Stimulated activated CD8-positive, alpha-beta memory T cell treated with anti-CD3 and anti-CD28 coated beads, Interleukin-7, amount 100 ng/mL, for 4 hours (primary cell): ENCODE measurements at regions not wholly inside any gene's neighbourhood (a gene's known extent, or its start where the extent isn't known, plus 50 kb on each side); places are given as distances from the start of the nearest gene placed in this dataset.
"Not testable (repeated sequence)": the region's sequence is repeated elsewhere in the genome, so short reads cannot be mapped to it uniquely, and the experiment has no call there.

ENCODE experiments used
- DNase-seq, 2 donors: peaks; one replicate each; pipeline ENCODE4 v3.0.0-alpha.2; 2020; ENCODE audit warnings: low read depth in 2 of 2

GRCh38 chr3:194879991-194880939, 194.6 kb downstream of the FAM43A start:
- DNase-seq, result no peak

- no peak for DNase-seq
Measured at GRCh38 chr3:194880940-194881925, 195.6 kb downstream of the FAM43A start.

GRCh38 chr3:194884649-194885315, 199.1 kb downstream of the FAM43A start:
- DNase-seq, result no peak

- no peak for DNase-seq
Measured at GRCh38 chr3:194885766-194886165, 200.1 kb downstream of the FAM43A start.

- no peak for DNase-seq
Measured at GRCh38 chr3:194886836-194887235, 201.2 kb downstream of the FAM43A start.

GRCh38 chr3:194888062-194888461, 202.4 kb downstream of the FAM43A start:
- DNase-seq, result not testable (repeated sequence)

- no peak for DNase-seq
Measured at GRCh38 chr3:194888916-194889315, 203.2 kb downstream of the FAM43A start.

GRCh38 chr3:194890091-194890490, 204.4 kb downstream of the FAM43A start:
- DNase-seq, result no peak

GRCh38 chr3:194893121-194893987, 207.7 kb downstream of the FAM43A start:
- no peak for DNase-seq

- DNase-seq, result no peak
Measured at GRCh38 chr3:194894538-194894937, 208.9 kb downstream of the FAM43A start.

- DNase-seq, result no peak
Measured at GRCh38 chr3:194900854-194901522, 215.3 kb downstream of the FAM43A start.

GRCh38 chr3:194903447-194903846, 217.8 kb downstream of the FAM43A start:
- not testable (repeated sequence) for DNase-seq

- DNase-seq, result not testable (repeated sequence)
Measured at GRCh38 chr3:194904999-194905398, 219.3 kb downstream of the FAM43A start.

GRCh38 chr3:194905696-194906095, 220.0 kb downstream of the FAM43A start:
- DNase-seq, result no peak

- DNase-seq, result no peak
Measured at GRCh38 chr3:194906229-194906629, 220.5 kb downstream of the FAM43A start.

GRCh38 chr3:194906970-194907629, 221.4 kb downstream of the FAM43A start:
- no peak for DNase-seq

- no peak for DNase-seq
Measured at GRCh38 chr3:194907811-194908210, 222.1 kb downstream of the FAM43A start.

- DNase-seq, result no peak
Measured at GRCh38 chr3:194908496-194908895, 222.8 kb downstream of the FAM43A start.

GRCh38 chr3:194908972-194909371, 223.3 kb downstream of the FAM43A start:
- no peak for DNase-seq
